Body of pancreas (tissue), 4 donors: ENCODE measurements at regions not wholly inside any gene's neighbourhood (a gene's known extent, or its start where the extent isn't known, plus 50 kb on each side); places are given as distances from the start of the nearest gene placed in this dataset.
A peak's percentile ranks its signal among the peaks of the same experiment; 100 is the strongest.

Source experiments
- ATAC-seq: fragments of 150-250 bp; one replicate; pipeline ENCODE4 v1.9.1; 2016
- DNase-seq, 4 donors: peaks; one replicate each; pipeline ENCODE4 v3.0.0-alpha.2; 2019
- H3K27ac ChIP-seq, 4 donors: fragments of 200-600 bp; sonication (generic); 1 replicate in 3 of 4; 2 replicates in 1 of 4; pipeline versions ENCODE4 v1.5.1 to v1.6.1; 2016 to 2019; ENCODE audit warnings: mild to moderate bottlenecking in 1 of 4, mixed read lengths in 1 of 4, moderate library complexity in 1 of 4
- H3K27me3 ChIP-seq, 2 donors: fragments of 200-600 bp; sonication (generic); one replicate each; pipeline ENCODE4 v1.6.0; 2016; ENCODE audit warnings: mild to moderate bottlenecking in 1 of 2
- H3K36me3 ChIP-seq, 2 donors: fragments of 200-600 bp; sonication (generic); replicated peaks in 1 of 2; 2 replicates each; pipeline ENCODE4 v1.5.1; 2016; ENCODE audit warnings: low read depth in 2 of 2; ENCODE audit not compliant: insufficient read depth in 1 of 2
- H3K4me1 ChIP-seq: fragments of 200-600 bp; sonication (generic); one replicate; pipeline ENCODE4 v1.6.0; 2016
- H3K4me3 ChIP-seq, 2 donors: fragments of 200-600 bp; sonication (generic); 1 replicate in 1 of 2; 2 replicates in 1 of 2; pipeline ENCODE4 v1.5.1; 2016 to 2019
- H3K9me3 ChIP-seq, 3 donors: fragments of 200-600 bp; sonication (generic); 1 replicate in 2 of 3; 2 replicates in 1 of 3; pipeline ENCODE4 v1.5.1; 2016
- POLR2A ChIP-seq, 3 donors: fragments of 450-650 bp; IDR thresholded peaks; one replicate each; pipeline ENCODE4 v1.6.1; 2016; ENCODE audit warnings: antibody characterized with exemption in 3 of 3, mild to moderate bottlenecking in 2 of 3
- WGBS, 2 donors: methylation state at CpG; one replicate each; pipeline ENCODE4 v1.1.5; 2017; 5-methylcytosine and 5-hydroxymethylcytosine counted together
- intact Hi-C: fragments of 100-400 bp; cut with DNase I; formaldehyde crosslinking; loops from one replicate; pipeline ENCODE4 v1.15.1; 2023
- TF ChIP-seq, protein P1 (sequence below), 7 experiments: fragments of 450-650 bp in 4 of 7; fragments of 200-600 bp in 3 of 7; sonication (generic) in 3 of 7; IDR thresholded peaks; one replicate each; pipeline ENCODE4 v1.5.1; 2016 to 2019; ENCODE audit warnings: antibody characterized with exemption in 7 of 7

DNA sequence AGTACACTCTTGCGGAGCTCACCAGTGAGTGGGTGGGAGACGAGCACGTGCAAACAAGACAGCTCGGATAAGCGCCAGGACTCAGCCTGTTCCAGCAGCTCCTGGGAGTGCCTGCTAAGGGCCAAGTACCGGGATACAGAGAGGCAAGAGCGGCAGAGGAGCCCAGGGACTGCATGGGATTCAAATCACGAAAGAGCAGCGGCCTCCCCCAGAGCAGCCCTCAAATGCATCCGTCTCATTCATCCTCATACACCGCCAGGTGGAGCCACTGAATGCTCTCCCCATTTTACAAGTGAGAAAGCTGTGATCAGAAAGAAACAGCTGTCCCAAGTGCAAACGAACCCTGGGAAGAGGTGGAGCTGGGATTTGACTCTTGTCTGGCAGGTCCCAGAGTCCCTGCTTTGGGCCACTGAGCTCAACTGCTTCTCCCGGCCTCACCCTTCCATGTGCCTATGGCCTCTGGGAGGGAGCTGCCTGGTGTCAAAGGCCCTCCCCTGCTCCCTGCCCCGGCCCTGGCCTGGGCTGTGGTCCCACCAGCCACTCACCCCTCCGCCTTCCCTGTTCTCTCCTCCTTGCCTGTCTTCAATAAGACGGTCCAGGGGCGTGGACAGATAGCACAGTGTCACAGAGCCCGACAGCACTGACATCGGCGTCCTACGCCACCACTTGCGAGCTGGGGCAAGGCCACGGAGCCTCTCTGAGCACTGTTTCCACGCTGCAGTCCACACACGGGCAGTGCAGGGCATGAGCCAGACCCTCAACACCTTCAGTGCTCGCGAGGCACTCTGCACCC lies 72.8 kb upstream of the TAF1B start:
- no peaks in the 10 kb centered on the region for H3K9me3 ChIP-seq
- H3K4me1 ChIP-seq, result peaks cover 26% of the 10 kb centered on the region
- no peak overlapping the region for H3K27ac ChIP-seq
- intact Hi-C loops, result no loop called here
- no peaks in the 10 kb centered on the region for H3K36me3 ChIP-seq
- WGBS, 2 donors, result 64 to 69% methylated on average over 23 to 27 of the region's 27 CpGs
- peak; percentile 47 for ATAC-seq
- H3K4me3 ChIP-seq, result no peak overlapping the region
- TF ChIP-seq POLR2A (IDR thresholded peaks at IDR 0.05), result no peak
- TF ChIP-seq, protein P1, sequence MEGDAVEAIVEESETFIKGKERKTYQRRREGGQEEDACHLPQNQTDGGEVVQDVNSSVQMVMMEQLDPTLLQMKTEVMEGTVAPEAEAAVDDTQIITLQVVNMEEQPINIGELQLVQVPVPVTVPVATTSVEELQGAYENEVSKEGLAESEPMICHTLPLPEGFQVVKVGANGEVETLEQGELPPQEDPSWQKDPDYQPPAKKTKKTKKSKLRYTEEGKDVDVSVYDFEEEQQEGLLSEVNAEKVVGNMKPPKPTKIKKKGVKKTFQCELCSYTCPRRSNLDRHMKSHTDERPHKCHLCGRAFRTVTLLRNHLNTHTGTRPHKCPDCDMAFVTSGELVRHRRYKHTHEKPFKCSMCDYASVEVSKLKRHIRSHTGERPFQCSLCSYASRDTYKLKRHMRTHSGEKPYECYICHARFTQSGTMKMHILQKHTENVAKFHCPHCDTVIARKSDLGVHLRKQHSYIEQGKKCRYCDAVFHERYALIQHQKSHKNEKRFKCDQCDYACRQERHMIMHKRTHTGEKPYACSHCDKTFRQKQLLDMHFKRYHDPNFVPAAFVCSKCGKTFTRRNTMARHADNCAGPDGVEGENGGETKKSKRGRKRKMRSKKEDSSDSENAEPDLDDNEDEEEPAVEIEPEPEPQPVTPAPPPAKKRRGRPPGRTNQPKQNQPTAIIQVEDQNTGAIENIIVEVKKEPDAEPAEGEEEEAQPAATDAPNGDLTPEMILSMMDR (IDR thresholded peaks at IDR 0.05), result peak; percentile 18 to 53 (median 51)
- no peaks in the 10 kb centered on the region for H3K27me3 ChIP-seq
- peak; percentile 60 to 74 (median 70) for DNase-seq

DNA sequence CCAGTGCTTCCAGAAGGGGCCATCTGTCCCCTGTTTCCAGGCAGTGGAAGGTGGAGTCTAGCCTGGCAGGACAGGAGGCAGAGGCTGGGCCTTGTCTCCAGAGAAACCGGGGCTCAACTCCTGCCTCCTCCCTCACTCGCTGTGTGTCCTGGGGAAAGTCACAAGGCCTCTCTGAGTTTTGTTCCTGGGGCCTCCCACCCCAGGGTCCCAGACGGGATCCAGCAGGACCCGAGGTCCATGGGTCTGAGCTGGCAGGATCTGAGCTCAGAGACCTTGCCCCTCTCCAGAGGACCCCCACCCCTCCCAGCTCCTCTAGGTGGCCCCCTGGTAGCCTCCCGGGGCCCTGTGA lies 72.2 kb upstream of the TAF1B start:
- ATAC-seq, result no peak
- 74 to 80% methylated on average over 1 to 5 of the region's 5 CpGs for WGBS, 2 donors
- Histone ChIP-seq H3K4me3 (no peak overlapping the region), H3K9me3 (no peaks in the 10 kb centered on the region), H3K27me3 (no peaks in the 10 kb centered on the region), H3K36me3 (no peaks in the 10 kb centered on the region), H3K4me1 (peaks cover 26% of the 10 kb centered on the region), H3K27ac (no peak overlapping the region)
- intact Hi-C loops, result no loop called here
- TF ChIP-seq POLR2A (IDR thresholded peaks at IDR 0.05), result no peak
- TF ChIP-seq, protein P1 (IDR thresholded peaks at IDR 0.05), result no peak
- DNase-seq, result no peak

DNA sequence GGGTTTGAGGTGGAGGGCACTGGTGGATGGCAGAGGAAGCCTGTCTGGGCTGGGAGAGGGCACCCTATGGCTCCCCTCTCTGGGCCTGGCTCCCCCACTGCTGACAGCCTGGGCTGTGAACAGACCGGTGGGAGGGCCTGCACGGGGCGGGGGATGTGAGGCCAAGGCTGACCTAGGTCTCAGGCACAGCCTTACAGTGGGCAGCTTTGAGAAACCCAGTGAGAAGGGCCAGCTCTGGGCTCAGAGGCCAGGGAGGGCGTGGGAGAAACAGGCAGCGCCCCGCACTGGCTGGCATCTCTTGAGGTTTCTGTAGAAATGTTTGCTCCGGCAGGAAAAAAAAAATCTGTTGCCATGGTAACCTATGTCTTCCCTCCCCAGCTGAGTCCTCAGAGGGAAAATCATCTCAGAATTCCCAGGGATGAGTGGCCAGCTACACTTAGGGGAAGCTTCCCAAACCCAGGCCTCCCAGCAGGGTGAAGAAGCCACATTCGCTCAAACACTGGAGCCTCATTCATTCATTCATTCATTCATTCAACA lies 71.7 kb upstream of the TAF1B start:
- H3K27ac ChIP-seq, result no peak overlapping the region
- 47 to 62% methylated on average over 8 of the region's 8 CpGs for WGBS, 2 donors
- H3K4me1 ChIP-seq, result peaks cover 26% of the 10 kb centered on the region
- H3K9me3 ChIP-seq, result no peaks in the 10 kb centered on the region
- no peak overlapping the region for H3K4me3 ChIP-seq
- no peaks in the 10 kb centered on the region for H3K36me3 ChIP-seq
- H3K27me3 ChIP-seq, result no peaks in the 10 kb centered on the region
- DNase-seq (no peak), ATAC-seq (no peak)
- intact Hi-C loops, result no loop called here
- TF ChIP-seq, protein P1 (IDR thresholded peaks at IDR 0.05), result no peak
- no peak for TF ChIP-seq POLR2A (IDR thresholded peaks at IDR 0.05)

DNA sequence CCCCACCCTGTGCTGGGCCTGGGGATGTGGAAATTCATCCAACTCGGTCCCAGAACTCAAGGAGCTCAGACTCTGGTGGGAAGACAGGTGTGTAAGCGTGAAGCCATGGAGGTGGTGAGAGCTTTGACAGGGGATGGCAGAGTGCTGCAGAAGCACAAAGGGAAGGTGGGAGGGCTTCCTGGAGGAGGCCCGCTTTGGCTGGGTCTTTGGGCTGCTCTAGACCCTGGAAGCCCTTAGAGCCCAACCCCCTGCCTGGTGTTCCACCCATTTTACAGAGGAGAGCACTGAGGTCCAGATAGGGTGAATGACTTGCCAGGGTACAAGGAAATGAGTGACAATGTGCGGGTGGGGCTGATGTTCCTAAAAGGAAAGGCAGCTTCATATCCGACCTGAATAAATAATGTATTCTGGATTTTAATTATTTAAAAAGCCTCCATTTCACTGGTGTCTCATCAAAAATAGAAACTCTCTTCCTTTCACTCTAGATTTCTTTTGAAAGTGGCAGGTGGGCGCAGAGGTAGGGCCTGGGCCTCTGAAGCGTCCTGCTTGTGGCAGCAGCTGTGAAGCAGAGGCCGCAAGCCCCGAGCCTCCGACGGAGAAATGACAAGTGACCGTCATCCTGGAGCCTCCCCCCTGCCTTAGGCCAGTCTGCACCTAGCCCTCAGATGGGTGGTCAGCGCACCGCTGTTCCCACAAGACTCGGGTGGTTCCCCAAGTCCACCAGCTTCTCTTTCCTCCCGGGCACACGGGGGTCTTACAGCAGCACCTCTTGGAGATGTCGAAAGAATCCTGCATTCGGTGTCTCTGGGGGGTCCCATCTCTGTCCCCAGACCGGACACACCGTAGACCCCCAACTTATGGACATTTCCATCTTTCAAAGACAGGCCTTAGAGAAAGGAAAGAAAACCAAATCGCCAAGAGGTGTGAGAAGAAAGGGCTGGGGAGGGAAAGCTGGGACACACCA lies 71.0 kb upstream of the TAF1B start:
- H3K27ac ChIP-seq, result no peak overlapping the region
- no peaks in the 10 kb centered on the region for H3K36me3 ChIP-seq
- H3K4me1 ChIP-seq, result peaks cover 26% of the 10 kb centered on the region
- H3K4me3 ChIP-seq, result no peak overlapping the region
- TF ChIP-seq, protein P1 (IDR thresholded peaks at IDR 0.05), result no peak
- no peak for TF ChIP-seq POLR2A (IDR thresholded peaks at IDR 0.05)
- H3K9me3 ChIP-seq, result no peaks in the 10 kb centered on the region
- intact Hi-C loops, result no loop called here
- DNase-seq (no peak), ATAC-seq (no peak)
- no peaks in the 10 kb centered on the region for H3K27me3 ChIP-seq
- 83 to 90% methylated on average over 21 to 22 of the region's 22 CpGs for WGBS, 2 donors
